Vagina (tissue), 2 donors: ENCODE measurements at regions not wholly inside any gene's neighbourhood (a gene's known extent, or its start where the extent isn't known, plus 50 kb on each side); places are given as distances from the start of the nearest gene placed in this dataset.

ENCODE experiments used
- DNase-seq, 2 donors: peaks; one replicate each; pipeline ENCODE4 v3.0.0-alpha.2; 2017; ENCODE audit errors: extremely low spot score in 2 of 2
- H3K27ac ChIP-seq: fragments of 200-600 bp; sonication (generic); one replicate; pipeline ENCODE4 v1.5.1; 2019
- H3K27me3 ChIP-seq: fragments of 200-600 bp; sonication (generic); one replicate; pipeline ENCODE4 v1.5.1; 2019
- H3K36me3 ChIP-seq, 2 donors: fragments of 200-600 bp; sonication (generic); one replicate each; pipeline ENCODE4 v1.5.1; 2017 to 2019
- H3K4me1 ChIP-seq: fragments of 200-600 bp; sonication (generic); one replicate; pipeline ENCODE4 v1.5.1; 2019
- H3K4me3 ChIP-seq, 2 donors: fragments of 200-600 bp; sonication (generic); 1 replicate in 1 of 2; 2 replicates in 1 of 2; pipeline ENCODE4 v1.5.1; 2016 to 2019
- H3K9me3 ChIP-seq: fragments of 200-600 bp; sonication (generic); one replicate; pipeline ENCODE4 v1.5.1; 2019
- POLR2A ChIP-seq, 2 donors: fragments of 450-650 bp; IDR thresholded peaks; one replicate each; pipeline ENCODE4 v1.6.1; 2017; ENCODE audit warnings: antibody characterized with exemption in 2 of 2, mild to moderate bottlenecking in 2 of 2, moderate library complexity in 2 of 2
- POLR2AphosphoS5 ChIP-seq, 2 donors: sonication (generic); formaldehyde crosslinking; IDR thresholded peaks; one replicate each; pipeline ENCODE4 v1.9.0; 2017; ENCODE audit warnings: antibody characterized with exemption in 2 of 2, mild to moderate bottlenecking in 2 of 2, low read depth in 1 of 2; ENCODE audit not compliant: insufficient read depth in 1 of 2
- intact Hi-C: fragments of 100-400 bp; cut with DNase I; formaldehyde crosslinking; loops from one replicate; pipeline ENCODE4 v1.15.1; 2023
- TF ChIP-seq, protein P1 (sequence below), 3 experiments: fragments of 450-650 bp in 2 of 3; fragments of 200-600 bp in 1 of 3; sonication (generic) in 1 of 3; IDR thresholded peaks; one replicate each; pipeline ENCODE4 v1.5.1; 2017 to 2019; ENCODE audit warnings: antibody characterized with exemption in 3 of 3, mild to moderate bottlenecking in 2 of 3, moderate library complexity in 2 of 3

DNA sequence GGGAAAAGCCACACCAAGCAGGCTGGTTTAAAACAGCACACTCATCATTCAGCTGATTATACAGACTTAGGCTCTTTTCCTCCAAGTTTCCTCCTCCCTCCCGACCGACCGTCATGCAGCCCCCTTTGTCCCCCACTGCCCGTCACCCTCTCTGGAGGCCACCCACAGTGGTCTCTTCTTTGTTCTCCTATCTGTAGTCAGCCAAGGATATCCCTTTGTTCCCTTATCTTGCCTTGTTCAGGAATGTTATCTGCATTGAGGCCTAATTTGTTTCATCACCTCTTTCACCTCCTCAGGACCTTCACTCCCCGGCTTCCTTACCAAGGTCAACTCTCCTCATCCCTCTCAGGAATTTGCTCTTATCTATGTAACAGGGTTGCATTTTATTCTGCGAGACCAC lies 186.4 kb upstream of the CDH13 start:
- H3K4me1 ChIP-seq: no peaks in the 10 kb centered on the region
- no peak overlapping the region for H3K27ac ChIP-seq
- intact Hi-C loops: no loop called here
- H3K27me3 ChIP-seq: no peaks in the 10 kb centered on the region
- DNase-seq: no peak
- no peaks in the 10 kb centered on the region for H3K9me3 ChIP-seq
- no peak overlapping the region for H3K4me3 ChIP-seq
- TF ChIP-seq POLR2AphosphoS5 (IDR thresholded peaks at IDR 0.05; ENCODE audit: insufficient read depth in 1 of 2, low read depth in 1 of 2) (no peak), POLR2A (IDR thresholded peaks at IDR 0.05) (no peak)
- TF ChIP-seq, protein P1, sequence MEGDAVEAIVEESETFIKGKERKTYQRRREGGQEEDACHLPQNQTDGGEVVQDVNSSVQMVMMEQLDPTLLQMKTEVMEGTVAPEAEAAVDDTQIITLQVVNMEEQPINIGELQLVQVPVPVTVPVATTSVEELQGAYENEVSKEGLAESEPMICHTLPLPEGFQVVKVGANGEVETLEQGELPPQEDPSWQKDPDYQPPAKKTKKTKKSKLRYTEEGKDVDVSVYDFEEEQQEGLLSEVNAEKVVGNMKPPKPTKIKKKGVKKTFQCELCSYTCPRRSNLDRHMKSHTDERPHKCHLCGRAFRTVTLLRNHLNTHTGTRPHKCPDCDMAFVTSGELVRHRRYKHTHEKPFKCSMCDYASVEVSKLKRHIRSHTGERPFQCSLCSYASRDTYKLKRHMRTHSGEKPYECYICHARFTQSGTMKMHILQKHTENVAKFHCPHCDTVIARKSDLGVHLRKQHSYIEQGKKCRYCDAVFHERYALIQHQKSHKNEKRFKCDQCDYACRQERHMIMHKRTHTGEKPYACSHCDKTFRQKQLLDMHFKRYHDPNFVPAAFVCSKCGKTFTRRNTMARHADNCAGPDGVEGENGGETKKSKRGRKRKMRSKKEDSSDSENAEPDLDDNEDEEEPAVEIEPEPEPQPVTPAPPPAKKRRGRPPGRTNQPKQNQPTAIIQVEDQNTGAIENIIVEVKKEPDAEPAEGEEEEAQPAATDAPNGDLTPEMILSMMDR (IDR thresholded peaks at IDR 0.05): no peak
- H3K36me3 ChIP-seq: no peaks in the 10 kb centered on the region

DNA sequence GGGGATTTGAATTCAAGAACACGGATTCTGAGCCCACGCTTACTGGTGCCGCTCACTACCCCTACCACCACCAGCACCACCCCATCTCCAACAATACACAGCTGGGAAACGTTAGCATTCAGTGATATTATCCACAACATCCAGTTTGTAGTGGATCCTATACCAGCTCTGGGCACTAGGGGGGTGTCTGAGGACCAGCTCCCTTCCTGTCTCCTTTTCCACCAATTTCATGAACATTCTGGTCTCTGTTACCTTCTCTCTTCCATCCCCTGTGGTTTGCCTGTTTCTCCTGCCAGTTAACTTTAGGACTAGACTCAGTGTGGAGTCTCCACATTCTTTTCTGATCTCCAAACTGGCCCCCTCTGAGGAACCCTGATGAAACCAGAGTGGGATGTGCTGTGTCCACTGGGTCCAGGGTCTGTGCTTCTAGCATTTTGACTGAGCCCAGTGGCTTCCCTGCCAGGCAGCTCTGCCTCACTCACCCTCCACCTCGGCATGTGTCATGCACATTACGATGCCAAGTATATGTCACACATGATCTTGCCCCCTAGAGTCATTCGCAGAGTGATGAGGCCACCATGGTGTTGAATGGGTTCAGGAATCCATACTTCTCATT lies 187.0 kb upstream of the CDH13 start:
- intact Hi-C loops: no loop called here
- DNase-seq: no peak
- Histone ChIP-seq H3K9me3 (no peaks in the 10 kb centered on the region), H3K4me1 (no peaks in the 10 kb centered on the region), H3K4me3 (no peak overlapping the region), H3K27me3 (no peaks in the 10 kb centered on the region), H3K27ac (no peak overlapping the region), H3K36me3 (no peaks in the 10 kb centered on the region)
- TF ChIP-seq POLR2A (IDR thresholded peaks at IDR 0.05): no peak
- TF ChIP-seq, protein P1 (IDR thresholded peaks at IDR 0.05): no peak
- TF ChIP-seq POLR2AphosphoS5 (IDR thresholded peaks at IDR 0.05; ENCODE audit: insufficient read depth in 1 of 2, low read depth in 1 of 2): no peak

DNA sequence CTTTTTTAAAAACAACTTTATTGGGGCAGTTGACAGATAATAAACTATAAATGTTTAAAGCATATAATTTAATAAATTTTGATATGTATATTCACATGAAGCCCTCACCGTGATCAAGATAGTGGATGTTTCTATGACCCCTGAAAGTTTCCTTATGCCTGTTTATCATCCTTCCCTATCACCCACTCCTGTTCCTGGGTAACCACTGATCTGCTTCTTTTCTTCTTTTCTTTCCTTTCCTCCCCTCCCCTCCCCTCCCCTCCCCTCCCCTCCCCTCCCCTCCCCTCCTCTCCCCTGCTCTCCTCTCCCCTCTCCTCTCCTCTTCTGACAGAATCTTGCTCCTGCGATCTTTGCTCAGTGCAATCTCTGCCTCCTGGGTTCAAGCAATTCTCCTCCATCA lies 193.7 kb upstream of the CDH13 start:
- no peaks in the 10 kb centered on the region for H3K27me3 ChIP-seq
- no peak overlapping the region for H3K4me3 ChIP-seq
- TF ChIP-seq, protein P1 (IDR thresholded peaks at IDR 0.05): no peak
- TF ChIP-seq POLR2A (IDR thresholded peaks at IDR 0.05): no peak
- no peak for TF ChIP-seq POLR2AphosphoS5 (IDR thresholded peaks at IDR 0.05; ENCODE audit: insufficient read depth in 1 of 2, low read depth in 1 of 2)
- no peaks in the 10 kb centered on the region for H3K9me3 ChIP-seq
- intact Hi-C loops: no loop called here
- no peaks in the 10 kb centered on the region for H3K4me1 ChIP-seq
- no peak for DNase-seq
- no peaks in the 10 kb centered on the region for H3K36me3 ChIP-seq
- H3K27ac ChIP-seq: no peak overlapping the region

DNA sequence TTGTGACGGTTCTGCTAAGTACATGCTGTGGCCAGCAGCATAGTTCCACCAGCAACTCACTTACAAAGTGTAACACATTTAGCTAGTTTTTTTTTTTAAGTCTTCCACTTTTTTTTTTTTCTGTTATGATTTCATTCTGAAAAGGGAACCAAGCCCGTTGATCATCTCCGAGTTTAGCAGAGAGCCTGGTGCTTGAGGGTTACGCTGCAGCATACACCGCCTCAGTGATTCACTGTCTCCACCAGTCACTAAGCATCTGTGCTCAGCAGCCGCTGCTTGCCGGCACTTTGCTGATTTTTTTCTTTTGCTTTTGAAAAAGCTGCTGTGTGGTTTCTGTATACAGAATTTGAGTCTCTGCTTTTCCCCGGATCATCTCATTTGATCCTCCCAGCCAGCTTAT lies 194.5 kb upstream of the CDH13 start:
- no peaks in the 10 kb centered on the region for H3K27me3 ChIP-seq
- intact Hi-C loops: no loop called here
- no peak for DNase-seq

DNA sequence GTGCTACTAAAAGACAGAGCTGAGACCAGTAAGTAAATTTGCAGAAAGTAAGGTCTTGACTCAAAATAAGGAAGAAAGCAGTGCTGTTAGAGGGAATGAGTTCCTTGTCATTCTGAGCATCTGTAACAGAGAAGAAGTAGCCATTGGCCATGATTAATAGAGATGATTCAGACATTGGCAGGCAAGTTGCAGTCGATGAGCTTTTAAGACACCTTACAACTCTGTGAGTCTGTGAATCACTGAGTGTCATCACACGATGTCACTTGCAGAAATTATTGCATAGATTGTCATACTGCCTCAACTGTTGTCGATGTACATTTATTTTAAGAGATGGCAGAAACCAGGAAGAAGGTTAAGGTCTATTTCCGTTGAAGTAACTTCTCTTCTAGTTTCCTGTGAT lies 201.1 kb upstream of the CDH13 start:
- H3K27me3 ChIP-seq: no peaks in the 10 kb centered on the region
- no peak for DNase-seq
- TF ChIP-seq POLR2AphosphoS5 (IDR thresholded peaks at IDR 0.05; ENCODE audit: insufficient read depth in 1 of 2, low read depth in 1 of 2): no peak
- TF ChIP-seq POLR2A (IDR thresholded peaks at IDR 0.05): no peak
- TF ChIP-seq, protein P1 (IDR thresholded peaks at IDR 0.05): no peak

More for the DNA sequence above, 194.5 kb upstream of the CDH13 start:
- TF ChIP-seq, protein P1 (IDR thresholded peaks at IDR 0.05): no peak
- TF ChIP-seq POLR2A (IDR thresholded peaks at IDR 0.05) (no peak), POLR2AphosphoS5 (IDR thresholded peaks at IDR 0.05; ENCODE audit: insufficient read depth in 1 of 2, low read depth in 1 of 2) (no peak)
- Histone ChIP-seq H3K27ac (no peak overlapping the region), H3K9me3 (no peaks in the 10 kb centered on the region), H3K4me3 (no peak overlapping the region), H3K36me3 (no peaks in the 10 kb centered on the region), H3K4me1 (no peaks in the 10 kb centered on the region)

More for the DNA sequence above, 201.1 kb upstream of the CDH13 start:
- Histone ChIP-seq H3K4me3 (no peak overlapping the region), H3K27ac (no peak overlapping the region), H3K36me3 (no peaks in the 10 kb centered on the region), H3K4me1 (no peaks in the 10 kb centered on the region), H3K9me3 (no peaks in the 10 kb centered on the region)
- intact Hi-C loops: no loop called here
